ENCODE measurements at regions not wholly inside any gene's neighbourhood (a gene's known extent, or its start where the extent isn't known, plus 50 kb on each side); places are given as distances from the start of the nearest gene placed in this dataset.

DNA sequence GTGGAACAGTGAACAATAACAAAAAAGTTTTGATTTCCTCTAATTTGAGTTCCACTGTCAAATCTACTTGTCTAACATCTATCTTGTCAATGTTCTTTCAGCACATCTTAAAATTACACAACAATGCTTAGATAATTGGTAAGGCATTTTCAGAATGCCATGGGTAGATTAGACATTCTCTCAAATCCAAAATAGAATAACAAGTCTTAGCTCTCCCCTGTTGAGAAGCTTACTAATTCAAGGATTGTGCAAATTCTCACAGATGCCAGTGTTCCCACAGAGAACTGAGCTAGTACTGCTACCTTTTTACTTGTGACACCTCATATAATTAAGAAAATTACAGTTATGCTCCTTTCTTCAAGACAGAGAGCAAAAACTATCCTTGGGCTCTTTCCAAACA is 2442.0 kb downstream of the PCDH7 start:
- Histone ChIP-seq H3K14ac (ENCODE audit: insufficient read depth, low read length) (no peak overlapping the region), H4K8ac (replicated peaks; ENCODE audit: insufficient read length, low read depth, low read length) (no peak overlapping the region), H2AK5ac (ENCODE audit: insufficient read length, low read length) (no peak overlapping the region), H2BK120ac (ENCODE audit: low read depth, low read length, poor library complexity, severe bottlenecking) (no peak overlapping the region), H2BK20ac (ENCODE audit: low read depth, low read length, poor library complexity, severe bottlenecking) (no peak overlapping the region), H3K9ac (ENCODE audit: extremely low read depth, insufficient read length, low read length) (no peak overlapping the region), H3K23ac (ENCODE audit: insufficient read length, low read depth, low read length) (no peak overlapping the region), H2BK5ac (ENCODE audit: insufficient read length, low read length) (no peak overlapping the region), H2AFZ (ENCODE audit: low read length) (no peak overlapping the region), H3K4ac (ENCODE audit: low read depth, low read length) (no peak overlapping the region), H3K56ac (ENCODE audit: insufficient read length, low read depth, low read length) (no peak overlapping the region), H3K4me2 (ENCODE audit: insufficient read depth, insufficient read length, low read length) (no peak overlapping the region), H3T11ph (ENCODE audit: low read length) (no peak overlapping the region), H2BK12ac (ENCODE audit: insufficient read length, low read depth, low read length) (no peak overlapping the region), H3K23me2 (ENCODE audit: insufficient read length, low read depth, low read length, poor library complexity, severe bottlenecking) (no peaks in the 10 kb centered on the region), H4K20me1 (ENCODE audit: control insufficient read depth, insufficient read depth, insufficient read length) (no peaks in the 10 kb centered on the region), H3K79me1 (ENCODE audit: insufficient read depth, low read depth, low read length, poor library complexity, severe bottlenecking) (no peaks in the 10 kb centered on the region), H3K9me3 (ENCODE audit: control insufficient read depth, low read depth, low read length) (no peaks in the 10 kb centered on the region), H3K27me3 (ENCODE audit: insufficient read depth, low read length) (no peaks in the 10 kb centered on the region), H3K27ac (ENCODE audit: insufficient read length, low read depth, low read length) (no peak overlapping the region), H4K5ac (ENCODE audit: insufficient read length, low read depth, low read length) (no peak overlapping the region), H3K18ac (ENCODE audit: insufficient read length, low read depth, low read length) (no peak overlapping the region), H4K91ac (ENCODE audit: insufficient read length, low read depth, low read length) (no peak overlapping the region), H2BK15ac (ENCODE audit: low read depth, low read length) (no peak overlapping the region), H3K4me1 (ENCODE audit: insufficient read depth, low read length) (no peaks in the 10 kb centered on the region), H3K79me2 (ENCODE audit: insufficient read depth, low read length) (no peaks in the 10 kb centered on the region)
- Mint-ChIP-seq H3K27ac (no peak overlapping the region), H3K4me3 (no peak overlapping the region), H3K36me3 (ENCODE audit: insufficient read depth in 1 of 3, low read depth in 3 of 3) (no peaks in the 10 kb centered on the region), H3K27me3 (ENCODE audit: low read depth) (no peaks in the 10 kb centered on the region), H3K4me1 (peaks cover 0 to 8% of the 10 kb centered on the region in 2 experiments; a peak in 2 of 4 replicates), H3K9me3 (no peaks in the 10 kb centered on the region)
- no peak for TF ChIP-seq CTCF (conservative IDR thresholded peaks at IDR 0.05)
- DNase-seq, result no peak

All from H9 (cell line).